WERI-Rb-1 (cell line): ENCODE measurements at regions not wholly inside any gene's neighbourhood (a gene's known extent, or its start where the extent isn't known, plus 50 kb on each side); places are given as distances from the start of the nearest gene placed in this dataset.

Experiments
- DNase-seq: peaks from one replicate; pipeline ENCODE4 v3.0.0-alpha.2; 2020
- H3K27ac ChIP-seq: fragments of 250-450 bp; sonication (Bioruptor Pico); 2 replicates; pipeline ENCODE4 v1.5.1; 2020; ENCODE audit warnings: mild to moderate bottlenecking, moderate library complexity
- H3K27me3 ChIP-seq: fragments of 250-450 bp; sonication (Bioruptor Pico); 2 replicates; pipeline ENCODE4 v1.5.1; 2021; ENCODE audit warnings: mild to moderate bottlenecking, low read depth, moderate library complexity; ENCODE audit not compliant: insufficient read depth, severe bottlenecking
- H3K36me3 ChIP-seq: fragments of 250-450 bp; sonication (Bioruptor Pico); 2 replicates; pipeline ENCODE4 v1.5.1; 2020; ENCODE audit warnings: mild to moderate bottlenecking, moderate library complexity
- H3K4me3 ChIP-seq: 2 replicates; pipeline ENCODE4 v1.5.1; 2011; ENCODE audit warnings: low read depth, mild to moderate bottlenecking, control low read depth, low read length
- H3K9me3 ChIP-seq: fragments of 250-450 bp; sonication (Bioruptor Pico); 2 replicates; pipeline ENCODE4 v1.5.1; 2021; ENCODE audit warnings: mild to moderate bottlenecking, moderate library complexity; ENCODE audit not compliant: severe bottlenecking
- TF ChIP-seq, protein P1 (sequence below): IDR thresholded peaks from 2 replicates; pipeline ENCODE4 v1.5.1; 2011; ENCODE audit warnings: low read depth, mild to moderate bottlenecking, control low read depth, inconsistent platforms, low read length

DNA sequence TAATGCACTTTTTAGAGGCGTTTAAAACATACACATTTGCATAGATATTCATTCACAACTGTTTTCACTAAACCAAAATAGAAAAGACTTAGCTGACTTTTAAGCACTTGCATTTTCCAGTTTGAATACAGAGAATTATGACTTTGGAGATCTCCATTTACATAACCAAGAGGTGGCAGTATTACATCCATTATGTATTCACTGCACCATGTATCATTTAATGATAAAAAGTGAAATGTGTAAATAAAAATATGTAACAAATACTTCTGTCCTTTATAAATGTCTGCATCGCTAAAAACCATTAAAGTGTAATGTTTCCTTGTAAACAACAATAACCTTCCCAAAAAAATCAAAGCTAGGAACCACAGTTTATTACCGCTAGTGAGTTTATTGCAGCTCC is 413.2 kb downstream of the FGF13 start:
- Histone ChIP-seq H3K4me3 (no peak overlapping the region), H3K9me3 (no peaks in the 10 kb centered on the region), H3K36me3 (no peaks in the 10 kb centered on the region), H3K27ac (no peak overlapping the region), H3K27me3 (peaks cover 9% of the 10 kb centered on the region)
- DNase-seq, result no peak
- TF ChIP-seq, protein P1, sequence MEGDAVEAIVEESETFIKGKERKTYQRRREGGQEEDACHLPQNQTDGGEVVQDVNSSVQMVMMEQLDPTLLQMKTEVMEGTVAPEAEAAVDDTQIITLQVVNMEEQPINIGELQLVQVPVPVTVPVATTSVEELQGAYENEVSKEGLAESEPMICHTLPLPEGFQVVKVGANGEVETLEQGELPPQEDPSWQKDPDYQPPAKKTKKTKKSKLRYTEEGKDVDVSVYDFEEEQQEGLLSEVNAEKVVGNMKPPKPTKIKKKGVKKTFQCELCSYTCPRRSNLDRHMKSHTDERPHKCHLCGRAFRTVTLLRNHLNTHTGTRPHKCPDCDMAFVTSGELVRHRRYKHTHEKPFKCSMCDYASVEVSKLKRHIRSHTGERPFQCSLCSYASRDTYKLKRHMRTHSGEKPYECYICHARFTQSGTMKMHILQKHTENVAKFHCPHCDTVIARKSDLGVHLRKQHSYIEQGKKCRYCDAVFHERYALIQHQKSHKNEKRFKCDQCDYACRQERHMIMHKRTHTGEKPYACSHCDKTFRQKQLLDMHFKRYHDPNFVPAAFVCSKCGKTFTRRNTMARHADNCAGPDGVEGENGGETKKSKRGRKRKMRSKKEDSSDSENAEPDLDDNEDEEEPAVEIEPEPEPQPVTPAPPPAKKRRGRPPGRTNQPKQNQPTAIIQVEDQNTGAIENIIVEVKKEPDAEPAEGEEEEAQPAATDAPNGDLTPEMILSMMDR, result no peak

- Histone ChIP-seq H3K9me3 (no peaks in the 10 kb centered on the region), H3K4me3 (no peak overlapping the region), H3K27me3 (peaks cover 34% of the 10 kb centered on the region), H3K27ac (no peak overlapping the region), H3K36me3 (no peaks in the 10 kb centered on the region)
- no peak for DNase-seq
- TF ChIP-seq, protein P1, result no peak
Observed at GRCh38 chrX:138345801-138346200, 365.7 kb downstream of the FGF13 start.

DNA sequence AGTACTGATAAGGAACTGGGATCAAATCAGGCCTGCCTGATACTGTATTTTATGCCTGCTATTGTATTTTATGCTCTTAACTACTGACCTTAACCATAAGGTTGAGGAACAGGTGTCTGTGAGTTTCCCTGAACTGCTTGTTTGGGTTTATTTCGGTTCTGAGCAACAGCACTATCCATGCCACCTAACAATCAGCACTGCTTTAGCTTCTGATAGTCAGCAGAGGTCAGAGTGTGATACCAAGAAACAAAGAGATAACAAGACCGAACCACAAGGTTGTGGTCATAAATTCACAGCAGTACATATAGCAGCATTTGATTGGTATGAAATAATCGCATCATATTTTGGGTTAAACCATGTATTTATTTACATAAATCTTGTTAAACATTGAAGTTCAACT is 362.2 kb downstream of the FGF13 start:
- DNase-seq, result no peak
- H3K4me3 ChIP-seq, result no peak overlapping the region
- no peaks in the 10 kb centered on the region for H3K9me3 ChIP-seq
- H3K27ac ChIP-seq, result no peak overlapping the region
- peaks cover 34% of the 10 kb centered on the region for H3K27me3 ChIP-seq
- TF ChIP-seq, protein P1, result no peak
- H3K36me3 ChIP-seq, result no peaks in the 10 kb centered on the region

GRCh38 chrX:138378876-138379275 is 332.6 kb downstream of the FGF13 start:
- no peak for DNase-seq
- Histone ChIP-seq H3K27ac (no peak overlapping the region), H3K36me3 (no peaks in the 10 kb centered on the region), H3K4me3 (no peak overlapping the region), H3K9me3 (no peaks in the 10 kb centered on the region), H3K27me3 (peaks cover 4% of the 10 kb centered on the region)
- TF ChIP-seq, protein P1, result no peak

- Histone ChIP-seq H3K9me3 (no peaks in the 10 kb centered on the region), H3K27ac (no peak overlapping the region), H3K27me3 (no peaks in the 10 kb centered on the region), H3K36me3 (no peaks in the 10 kb centered on the region), H3K4me3 (no peak overlapping the region)
- DNase-seq, result no peak
- TF ChIP-seq, protein P1, result no peak
Observed at GRCh38 chrX:138408101-138408500, 303.4 kb downstream of the FGF13 start.

DNA sequence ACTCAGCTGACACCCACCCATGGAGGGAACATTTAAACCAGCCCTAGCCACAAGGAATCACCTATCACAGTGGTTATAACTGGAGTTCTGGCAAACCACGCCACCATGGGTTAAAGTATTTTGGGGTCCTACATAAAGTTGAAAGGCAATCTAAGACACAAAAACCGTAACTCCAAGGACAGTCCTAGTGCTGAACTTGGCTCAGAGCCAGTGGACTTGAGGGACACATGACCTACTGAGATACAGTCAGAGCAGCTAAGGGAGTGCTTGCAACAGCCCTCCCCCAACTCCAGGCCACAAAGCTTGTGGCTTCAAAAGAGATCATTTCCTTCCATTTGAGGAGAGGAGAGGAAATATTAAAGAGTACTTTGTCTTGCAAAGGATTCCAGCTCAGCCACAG is 300.5 kb downstream of the FGF13 start:
- no peak overlapping the region for H3K4me3 ChIP-seq
- H3K27ac ChIP-seq, result no peak overlapping the region
- no peak for DNase-seq
- no peaks in the 10 kb centered on the region for H3K9me3 ChIP-seq
- TF ChIP-seq, protein P1, result no peak
- H3K27me3 ChIP-seq, result peaks cover 3% of the 10 kb centered on the region
- H3K36me3 ChIP-seq, result no peaks in the 10 kb centered on the region
